22Rv1 (cell line): ENCODE measurements at regions not wholly inside any gene's neighbourhood (a gene's known extent, or its start where the extent isn't known, plus 50 kb on each side); places are given as distances from the start of the nearest gene placed in this dataset.

Source experiments
- CTCF ChIP-seq: fragments of 450-650 bp; IDR thresholded peaks from 2 replicates; pipeline ENCODE4 v1.5.1; 2017; ENCODE audit warnings: mild to moderate bottlenecking
- ZFX ChIP-seq: fragments of 450-650 bp; IDR thresholded peaks from 2 replicates; pipeline ENCODE4 v1.6.1; 2017; ENCODE audit warnings: antibody characterized with exemption, borderline replicate concordance

DNA sequence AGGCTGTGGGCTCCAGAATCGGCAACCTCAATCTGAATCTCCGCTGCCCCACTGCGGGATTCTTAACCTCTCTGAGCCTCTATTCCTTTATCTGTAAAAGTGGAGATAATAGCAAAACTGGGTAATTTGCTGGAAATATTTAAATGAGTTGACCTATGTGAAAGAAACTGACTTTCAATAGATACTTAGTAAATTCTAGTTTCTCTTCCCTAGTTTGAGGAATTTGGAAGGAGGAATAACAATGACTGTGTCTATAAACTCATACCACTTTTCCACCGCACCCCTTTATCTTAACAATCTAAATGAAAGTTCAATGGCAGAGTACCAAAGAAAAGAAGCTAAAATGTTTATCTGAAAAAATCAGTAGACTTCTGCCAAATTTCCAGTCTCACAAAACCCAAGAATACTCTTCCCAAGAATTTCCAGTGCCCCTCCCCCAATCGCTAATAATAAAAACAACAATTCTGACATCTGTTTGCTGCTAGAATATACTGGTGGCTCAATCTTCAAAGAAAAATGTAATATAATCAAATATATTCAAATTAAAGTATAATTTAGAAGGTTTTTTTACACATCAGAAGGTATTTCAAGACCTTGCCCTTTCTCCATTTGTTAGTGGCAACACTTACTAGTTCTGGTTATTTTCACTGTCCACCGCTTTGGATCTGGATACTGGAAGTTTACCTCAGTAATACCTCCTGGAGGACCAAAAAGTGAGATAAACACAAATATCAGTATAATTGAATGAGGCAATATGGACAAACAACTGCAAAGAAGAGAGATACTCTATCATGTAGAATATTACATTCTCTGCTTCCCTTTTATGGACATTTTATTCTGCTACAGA lies 171.2 kb downstream of the LTN1 start:
- TF ChIP-seq CTCF (no peak), ZFX (no peak)
